ENCODE measurements at regions not wholly inside any gene's neighbourhood (a gene's known extent, or its start where the extent isn't known, plus 50 kb on each side); places are given as distances from the start of the nearest gene placed in this dataset.

DNA sequence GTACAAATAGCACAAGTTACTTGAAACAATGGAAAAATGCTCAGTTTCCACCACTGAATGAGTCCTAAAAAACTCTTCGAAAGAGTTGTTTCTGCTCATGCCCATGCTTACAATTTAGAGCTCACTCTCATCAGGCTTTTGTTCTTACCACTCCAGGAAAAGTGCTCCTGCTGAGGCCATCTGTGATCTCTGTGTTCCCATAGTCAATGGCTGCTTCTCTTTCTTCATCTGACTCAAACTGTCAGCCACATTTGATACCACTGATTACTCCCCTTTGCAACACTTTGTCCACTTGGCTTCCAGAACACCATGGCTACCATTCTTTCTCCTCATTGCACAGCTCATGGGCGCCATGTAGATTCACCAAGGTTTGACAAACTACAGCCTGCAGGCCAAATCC, 80.0 kb upstream of the SLC34A2 start:
- TF ChIP-seq, protein P1, sequence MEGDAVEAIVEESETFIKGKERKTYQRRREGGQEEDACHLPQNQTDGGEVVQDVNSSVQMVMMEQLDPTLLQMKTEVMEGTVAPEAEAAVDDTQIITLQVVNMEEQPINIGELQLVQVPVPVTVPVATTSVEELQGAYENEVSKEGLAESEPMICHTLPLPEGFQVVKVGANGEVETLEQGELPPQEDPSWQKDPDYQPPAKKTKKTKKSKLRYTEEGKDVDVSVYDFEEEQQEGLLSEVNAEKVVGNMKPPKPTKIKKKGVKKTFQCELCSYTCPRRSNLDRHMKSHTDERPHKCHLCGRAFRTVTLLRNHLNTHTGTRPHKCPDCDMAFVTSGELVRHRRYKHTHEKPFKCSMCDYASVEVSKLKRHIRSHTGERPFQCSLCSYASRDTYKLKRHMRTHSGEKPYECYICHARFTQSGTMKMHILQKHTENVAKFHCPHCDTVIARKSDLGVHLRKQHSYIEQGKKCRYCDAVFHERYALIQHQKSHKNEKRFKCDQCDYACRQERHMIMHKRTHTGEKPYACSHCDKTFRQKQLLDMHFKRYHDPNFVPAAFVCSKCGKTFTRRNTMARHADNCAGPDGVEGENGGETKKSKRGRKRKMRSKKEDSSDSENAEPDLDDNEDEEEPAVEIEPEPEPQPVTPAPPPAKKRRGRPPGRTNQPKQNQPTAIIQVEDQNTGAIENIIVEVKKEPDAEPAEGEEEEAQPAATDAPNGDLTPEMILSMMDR (IDR thresholded peaks at IDR 0.05; ENCODE audit: insufficient read depth, low read depth, low read length) = no peak
- TF ChIP-seq EZH2 (IDR thresholded peaks at IDR 0.05; ENCODE audit: insufficient read depth, low read length) = no peak

All from astrocyte (in vitro differentiated cells and primary cell).